SHP77 (cell line): ENCODE measurements at regions not wholly inside any gene's neighbourhood (a gene's known extent, or its start where the extent isn't known, plus 50 kb on each side); places are given as distances from the start of the nearest gene placed in this dataset.
A peak's percentile ranks its signal among the peaks of the same experiment; 100 is the strongest.

Source experiments
- DNase-seq, 2 experiments: peaks; one replicate each; lab custom pipeline; 2025; lab: John Stamatoyannopoulos, UW

DNA sequence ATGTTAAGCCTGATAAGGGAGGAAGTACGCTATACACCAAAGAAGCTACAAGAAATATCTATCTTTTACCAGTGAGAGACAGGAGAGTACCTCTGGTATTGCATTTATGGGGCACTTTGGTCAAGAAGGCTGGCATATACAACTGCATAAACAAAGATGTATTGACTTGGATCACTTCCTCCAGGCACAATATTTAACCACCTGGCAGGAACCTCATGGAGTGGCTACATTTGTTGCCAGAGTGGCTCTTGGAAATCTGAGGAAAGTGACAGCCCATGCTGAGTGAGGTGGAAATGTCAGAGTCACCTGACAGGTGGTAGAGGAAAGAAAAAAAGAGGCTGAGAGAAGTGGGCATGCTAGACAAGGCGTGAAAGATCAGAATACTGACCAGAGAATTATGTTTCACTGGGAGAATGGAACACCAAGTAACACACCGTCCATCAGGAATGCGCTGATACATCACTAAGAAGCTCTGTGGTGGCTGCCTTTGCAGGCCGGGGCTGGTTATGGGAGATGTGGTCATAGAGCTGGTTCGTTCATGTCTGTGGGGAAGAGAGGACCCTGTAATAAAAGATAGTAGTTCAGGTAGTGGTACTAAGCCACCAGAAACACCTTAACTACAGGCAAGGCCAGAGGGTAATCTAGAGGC, 61.4 kb upstream of the UFL1 start:
- peak; percentile 69 to 72 for DNase-seq

GRCh38 chr6:96465321-96465903, 56.2 kb upstream of the UFL1 start:
- no peak for DNase-seq

GRCh38 chr6:96466147-96466863, 55.3 kb upstream of the UFL1 start:
- DNase-seq: no peak

DNA sequence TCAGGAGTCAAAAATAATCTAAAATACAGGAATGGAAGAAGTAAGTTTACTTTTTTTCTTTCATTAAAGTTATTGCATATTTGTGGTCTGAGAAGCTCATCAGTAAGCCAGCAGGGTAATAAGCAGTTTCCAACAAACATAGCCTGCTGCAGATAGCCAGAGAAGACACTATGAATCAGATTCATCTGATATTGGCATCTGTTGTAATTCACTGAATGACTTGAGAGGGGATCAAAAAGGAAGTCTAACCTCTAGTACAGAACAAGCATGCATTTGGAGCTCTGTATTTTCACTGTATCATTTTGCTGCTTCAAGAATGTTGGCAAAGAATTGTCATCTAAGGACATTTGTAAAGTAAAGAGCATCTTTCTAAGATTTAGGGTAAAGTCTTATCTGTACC, 53.8 kb upstream of the UFL1 start:
- no peak for DNase-seq

GRCh38 chr6:96468281-96468680, 53.3 kb upstream of the UFL1 start:
- no peak for DNase-seq

- DNase-seq: peak in 1 of 2 experiments; percentile 10
These were observed 52.9 kb upstream of the UFL1 start for GRCh38 chr6:96468681-96469224.

GRCh38 chr6:96469312-96469711, 52.3 kb upstream of the UFL1 start:
- DNase-seq: no peak

DNA sequence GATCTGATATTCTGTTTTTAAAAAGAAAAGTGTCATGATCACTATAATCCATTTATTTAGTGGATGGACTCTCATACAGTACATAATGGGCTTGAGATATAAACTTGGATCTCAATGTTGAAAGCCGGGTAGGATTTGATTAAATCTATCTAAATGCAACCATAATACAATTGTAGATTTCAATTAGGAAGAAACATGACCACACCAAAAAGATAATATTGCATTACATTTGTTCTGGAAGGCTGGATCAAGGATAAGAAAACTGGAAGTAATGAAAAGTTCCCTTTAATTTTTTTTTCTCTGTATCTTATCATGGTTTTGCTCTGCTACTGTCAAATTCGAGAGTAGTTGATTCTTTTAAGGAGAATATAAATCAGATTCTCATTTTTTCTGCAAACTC, 51.3 kb upstream of the UFL1 start:
- DNase-seq: no peak
